ENCODE measurements at regions not wholly inside any gene's neighbourhood (a gene's known extent, or its start where the extent isn't known, plus 50 kb on each side); places are given as distances from the start of the nearest gene placed in this dataset.

GRCh38 chr5:58231041-58231440 is 228.8 kb downstream of the PLK2 start:
- no CpG with 5 or more reads among the region's 1 CpG for WGBS, 2 donors (ENCODE audit: extremely low coverage in 2 of 2, insufficient read length in 2 of 2, insufficient replicate concordance in 1 of 2)
- no peak overlapping the region for H4K91ac ChIP-seq (ENCODE audit: low read depth, low read length, poor library complexity)
- H2BK120ac ChIP-seq (ENCODE audit: low read depth, low read length): no peak overlapping the region
- H4K8ac ChIP-seq (ENCODE audit: low read depth, low read length): no peak overlapping the region
- H2AFZ ChIP-seq (ENCODE audit: low read length): no peak overlapping the region
- DNase-seq (ENCODE audit: low spot score): no peak
- no peak overlapping the region for H3K4me3 ChIP-seq (ENCODE audit: low read length in 2 of 2)
- no peak overlapping the region for H3K9ac ChIP-seq (ENCODE audit: low read depth, low read length, poor library complexity)
- H3K23ac ChIP-seq (ENCODE audit: low read depth, low read length, poor library complexity): no peak overlapping the region
- no peak overlapping the region for H2BK15ac ChIP-seq (ENCODE audit: low read length)
- H3K9me3 ChIP-seq (replicated peaks in 1 of 2; ENCODE audit: control insufficient read depth in 2 of 2, insufficient read depth in 1 of 2, low read depth in 1 of 2, low read length in 2 of 2): no peaks in the 10 kb centered on the region
- H2BK5ac ChIP-seq (ENCODE audit: low read length): no peak overlapping the region
- no peaks in the 10 kb centered on the region for H3K79me1 ChIP-seq (ENCODE audit: low read depth, low read length)
- no peaks in the 10 kb centered on the region for H3K36me3 ChIP-seq (replicated peaks in 1 of 2; ENCODE audit: control insufficient read depth in 2 of 2, insufficient read depth in 2 of 2, low read length in 2 of 2)
- no peak overlapping the region for H2AK5ac ChIP-seq (ENCODE audit: low read depth, low read length)
- no peak overlapping the region for H3K27ac ChIP-seq (replicated peaks; ENCODE audit: low read length)
- no peak overlapping the region for H2BK12ac ChIP-seq (ENCODE audit: low read length)
- H3K4me1 ChIP-seq (ENCODE audit: control insufficient read depth in 2 of 2, insufficient read depth in 1 of 2, low read depth in 1 of 2, low read length in 2 of 2): peaks cover 0 to 3% of the 10 kb centered on the region in 2 donors
- H3K4me2 ChIP-seq (ENCODE audit: insufficient read depth, low read length, poor library complexity, severe bottlenecking): no peak overlapping the region
- H3K4ac ChIP-seq (ENCODE audit: low read length): no peak overlapping the region
- H3K27me3 ChIP-seq (ENCODE audit: control insufficient read depth in 3 of 3, insufficient read depth in 3 of 3, low read depth in 1 of 3, low read length in 3 of 3): no peaks in the 10 kb centered on the region
- no peak overlapping the region for H3K18ac ChIP-seq (ENCODE audit: low read length)
- H3K14ac ChIP-seq (ENCODE audit: low read length): no peak overlapping the region

GRCh38 chr5:58228896-58229295 is 231.0 kb downstream of the PLK2 start:
- Histone ChIP-seq H3K27ac (replicated peaks; ENCODE audit: low read length) (no peak overlapping the region), H3K9ac (ENCODE audit: low read depth, low read length, poor library complexity) (no peak overlapping the region), H3K4me3 (ENCODE audit: low read length in 2 of 2) (no peak overlapping the region), H2AK5ac (ENCODE audit: low read depth, low read length) (no peak overlapping the region), H3K9me3 (replicated peaks in 1 of 2; ENCODE audit: control insufficient read depth in 2 of 2, insufficient read depth in 1 of 2, low read depth in 1 of 2, low read length in 2 of 2) (no peaks in the 10 kb centered on the region), H3K4me1 (ENCODE audit: control insufficient read depth in 2 of 2, insufficient read depth in 1 of 2, low read depth in 1 of 2, low read length in 2 of 2) (peaks cover 0 to 3% of the 10 kb centered on the region in 2 donors), H2BK15ac (ENCODE audit: low read length) (no peak overlapping the region), H4K8ac (ENCODE audit: low read depth, low read length) (no peak overlapping the region), H3K4me2 (ENCODE audit: insufficient read depth, low read length, poor library complexity, severe bottlenecking) (no peak overlapping the region), H3K23ac (ENCODE audit: low read depth, low read length, poor library complexity) (no peak overlapping the region), H3K36me3 (replicated peaks in 1 of 2; ENCODE audit: control insufficient read depth in 2 of 2, insufficient read depth in 2 of 2, low read length in 2 of 2) (no peaks in the 10 kb centered on the region), H2AFZ (ENCODE audit: low read length) (no peak overlapping the region), H4K91ac (ENCODE audit: low read depth, low read length, poor library complexity) (no peak overlapping the region), H2BK12ac (ENCODE audit: low read length) (no peak overlapping the region), H2BK5ac (ENCODE audit: low read length) (no peak overlapping the region), H3K4ac (ENCODE audit: low read length) (no peak overlapping the region), H2BK120ac (ENCODE audit: low read depth, low read length) (no peak overlapping the region), H3K18ac (ENCODE audit: low read length) (no peak overlapping the region), H3K79me1 (ENCODE audit: low read depth, low read length) (no peaks in the 10 kb centered on the region), H3K14ac (ENCODE audit: low read length) (no peak overlapping the region), H3K27me3 (ENCODE audit: control insufficient read depth in 3 of 3, insufficient read depth in 3 of 3, low read depth in 1 of 3, low read length in 3 of 3) (no peaks in the 10 kb centered on the region)
- no peak for DNase-seq (ENCODE audit: low spot score)
- no CpG with 5 or more reads among the region's 5 CpGs for WGBS, 2 donors (ENCODE audit: extremely low coverage in 2 of 2, insufficient read length in 2 of 2, insufficient replicate concordance in 1 of 2)

GRCh38 chr5:58227858-58228257 is 232.0 kb downstream of the PLK2 start:
- no peak overlapping the region for H3K9ac ChIP-seq (ENCODE audit: low read depth, low read length, poor library complexity)
- peaks cover 0 to 3% of the 10 kb centered on the region in 2 donors for H3K4me1 ChIP-seq (ENCODE audit: control insufficient read depth in 2 of 2, insufficient read depth in 1 of 2, low read depth in 1 of 2, low read length in 2 of 2)
- WGBS, 2 donors (ENCODE audit: extremely low coverage in 2 of 2, insufficient read length in 2 of 2, insufficient replicate concordance in 1 of 2): no CpG with 5 or more reads among the region's 3 CpGs
- no peak overlapping the region for H4K91ac ChIP-seq (ENCODE audit: low read depth, low read length, poor library complexity)
- no peaks in the 10 kb centered on the region for H3K79me1 ChIP-seq (ENCODE audit: low read depth, low read length)
- no peak overlapping the region for H2BK12ac ChIP-seq (ENCODE audit: low read length)
- no peak overlapping the region for H2BK120ac ChIP-seq (ENCODE audit: low read depth, low read length)
- H2AFZ ChIP-seq (ENCODE audit: low read length): no peak overlapping the region
- H3K23ac ChIP-seq (ENCODE audit: low read depth, low read length, poor library complexity): no peak overlapping the region
- H3K9me3 ChIP-seq (replicated peaks in 1 of 2; ENCODE audit: control insufficient read depth in 2 of 2, insufficient read depth in 1 of 2, low read depth in 1 of 2, low read length in 2 of 2): no peaks in the 10 kb centered on the region
- H3K4ac ChIP-seq (ENCODE audit: low read length): no peak overlapping the region
- H3K36me3 ChIP-seq (replicated peaks in 1 of 2; ENCODE audit: control insufficient read depth in 2 of 2, insufficient read depth in 2 of 2, low read length in 2 of 2): no peaks in the 10 kb centered on the region
- no peak overlapping the region for H4K8ac ChIP-seq (ENCODE audit: low read depth, low read length)
- no peak overlapping the region for H3K14ac ChIP-seq (ENCODE audit: low read length)
- no peak overlapping the region for H2BK5ac ChIP-seq (ENCODE audit: low read length)
- no peak overlapping the region for H3K18ac ChIP-seq (ENCODE audit: low read length)
- H2BK15ac ChIP-seq (ENCODE audit: low read length): no peak overlapping the region
- no peak overlapping the region for H3K4me3 ChIP-seq (ENCODE audit: low read length in 2 of 2)
- no peak for DNase-seq (ENCODE audit: low spot score)
- no peaks in the 10 kb centered on the region for H3K27me3 ChIP-seq (ENCODE audit: control insufficient read depth in 3 of 3, insufficient read depth in 3 of 3, low read depth in 1 of 3, low read length in 3 of 3)
- H2AK5ac ChIP-seq (ENCODE audit: low read depth, low read length): no peak overlapping the region
- H3K27ac ChIP-seq (replicated peaks; ENCODE audit: low read length): no peak overlapping the region
- no peak overlapping the region for H3K4me2 ChIP-seq (ENCODE audit: insufficient read depth, low read length, poor library complexity, severe bottlenecking)

- Histone ChIP-seq H3K18ac (ENCODE audit: low read length) (no peak overlapping the region), H2AK5ac (ENCODE audit: low read depth, low read length) (no peak overlapping the region), H3K23ac (ENCODE audit: low read depth, low read length, poor library complexity) (no peak overlapping the region), H3K9ac (ENCODE audit: low read depth, low read length, poor library complexity) (no peak overlapping the region), H2BK120ac (ENCODE audit: low read depth, low read length) (no peak overlapping the region), H3K4me1 (ENCODE audit: control insufficient read depth in 2 of 2, insufficient read depth in 1 of 2, low read depth in 1 of 2, low read length in 2 of 2) (no peaks in the 10 kb centered on the region), H4K8ac (ENCODE audit: low read depth, low read length) (no peak overlapping the region), H3K9me3 (replicated peaks in 1 of 2; ENCODE audit: control insufficient read depth in 2 of 2, insufficient read depth in 1 of 2, low read depth in 1 of 2, low read length in 2 of 2) (no peaks in the 10 kb centered on the region), H3K27ac (replicated peaks; ENCODE audit: low read length) (no peak overlapping the region), H3K36me3 (replicated peaks in 1 of 2; ENCODE audit: control insufficient read depth in 2 of 2, insufficient read depth in 2 of 2, low read length in 2 of 2) (no peaks in the 10 kb centered on the region), H3K79me1 (ENCODE audit: low read depth, low read length) (no peaks in the 10 kb centered on the region), H4K91ac (ENCODE audit: low read depth, low read length, poor library complexity) (no peak overlapping the region), H3K14ac (ENCODE audit: low read length) (no peak overlapping the region), H2BK5ac (ENCODE audit: low read length) (no peak overlapping the region), H3K4me3 (ENCODE audit: low read length in 2 of 2) (no peak overlapping the region), H2BK12ac (ENCODE audit: low read length) (no peak overlapping the region), H3K27me3 (ENCODE audit: control insufficient read depth in 3 of 3, insufficient read depth in 3 of 3, low read depth in 1 of 3, low read length in 3 of 3) (no peaks in the 10 kb centered on the region), H3K4ac (ENCODE audit: low read length) (no peak overlapping the region), H3K4me2 (ENCODE audit: insufficient read depth, low read length, poor library complexity, severe bottlenecking) (no peak overlapping the region), H2AFZ (ENCODE audit: low read length) (no peak overlapping the region), H2BK15ac (ENCODE audit: low read length) (no peak overlapping the region)
- no peak for DNase-seq (ENCODE audit: low spot score)
- WGBS, 2 donors (ENCODE audit: extremely low coverage in 2 of 2, insufficient read length in 2 of 2, insufficient replicate concordance in 1 of 2): no CpG with 5 or more reads among the region's 5 CpGs
Observed at GRCh38 chr5:58224661-58225060, 235.2 kb downstream of the PLK2 start.

Measured in neuronal stem cell (in vitro differentiated cells).